Upper lobe of left lung (tissue), 4 donors: ENCODE measurements at regions not wholly inside any gene's neighbourhood (a gene's known extent, or its start where the extent isn't known, plus 50 kb on each side); places are given as distances from the start of the nearest gene placed in this dataset.

Experiments used
- POLR2AphosphoS5 ChIP-seq, 2 donors: sonication (generic); formaldehyde crosslinking; IDR thresholded peaks; one replicate each; pipeline ENCODE4 v1.5.1; 2017; ENCODE audit warnings: antibody characterized with exemption in 2 of 2
- TF ChIP-seq, protein P1 (sequence below), 6 experiments: fragments of 450-650 bp in 4 of 6; fragments of 200-600 bp in 2 of 6; sonication (generic) in 2 of 6; IDR thresholded peaks; one replicate each; pipeline ENCODE4 v1.5.1; 2016 to 2019; ENCODE audit warnings: antibody characterized with exemption in 6 of 6

DNA sequence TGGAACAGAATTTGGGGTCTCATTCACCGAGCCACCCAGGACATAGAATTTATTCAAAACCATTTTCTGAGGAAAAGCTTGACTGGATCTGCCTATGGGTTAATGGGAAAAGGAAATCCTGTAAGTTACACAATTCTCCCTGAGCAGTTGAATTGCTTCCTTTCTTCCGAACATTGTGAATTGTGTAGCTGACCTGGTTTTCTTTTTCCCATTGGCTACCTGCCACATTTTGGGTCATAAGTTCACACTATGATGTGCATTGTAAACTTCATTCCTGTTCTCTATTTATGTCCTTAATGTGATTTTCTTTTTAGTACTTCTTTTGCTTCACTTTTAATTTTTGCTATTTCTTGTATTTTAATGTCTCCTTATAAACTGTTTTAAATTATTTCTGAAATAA, 386.0 kb upstream of the LRRC3B start:
- TF ChIP-seq, protein P1, sequence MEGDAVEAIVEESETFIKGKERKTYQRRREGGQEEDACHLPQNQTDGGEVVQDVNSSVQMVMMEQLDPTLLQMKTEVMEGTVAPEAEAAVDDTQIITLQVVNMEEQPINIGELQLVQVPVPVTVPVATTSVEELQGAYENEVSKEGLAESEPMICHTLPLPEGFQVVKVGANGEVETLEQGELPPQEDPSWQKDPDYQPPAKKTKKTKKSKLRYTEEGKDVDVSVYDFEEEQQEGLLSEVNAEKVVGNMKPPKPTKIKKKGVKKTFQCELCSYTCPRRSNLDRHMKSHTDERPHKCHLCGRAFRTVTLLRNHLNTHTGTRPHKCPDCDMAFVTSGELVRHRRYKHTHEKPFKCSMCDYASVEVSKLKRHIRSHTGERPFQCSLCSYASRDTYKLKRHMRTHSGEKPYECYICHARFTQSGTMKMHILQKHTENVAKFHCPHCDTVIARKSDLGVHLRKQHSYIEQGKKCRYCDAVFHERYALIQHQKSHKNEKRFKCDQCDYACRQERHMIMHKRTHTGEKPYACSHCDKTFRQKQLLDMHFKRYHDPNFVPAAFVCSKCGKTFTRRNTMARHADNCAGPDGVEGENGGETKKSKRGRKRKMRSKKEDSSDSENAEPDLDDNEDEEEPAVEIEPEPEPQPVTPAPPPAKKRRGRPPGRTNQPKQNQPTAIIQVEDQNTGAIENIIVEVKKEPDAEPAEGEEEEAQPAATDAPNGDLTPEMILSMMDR (IDR thresholded peaks at IDR 0.05), result no peak
- no peak for TF ChIP-seq POLR2AphosphoS5 (IDR thresholded peaks at IDR 0.05)
